AG04449 (cell line): ENCODE measurements at regions not wholly inside any gene's neighbourhood (a gene's known extent, or its start where the extent isn't known, plus 50 kb on each side); places are given as distances from the start of the nearest gene placed in this dataset.

Experiments used
- CTCF ChIA-PET: fragments of 350-600 bp; formaldehyde crosslinking; extraction: SDS; loops from one replicate; lab custom pipeline; 2021; ENCODE audit warnings: antibody characterized with exemption; lab: Yijun Ruan, JAX
- POLR2A ChIA-PET: fragments of 400-600, 350-600 bp; formaldehyde crosslinking; extraction: SDS; loops from one replicate; lab custom pipeline; 2020; ENCODE audit warnings: antibody characterized with exemption, inconsistent platforms; lab: Yijun Ruan, JAX
- DNase-seq: peaks from one replicate; pipeline ENCODE4 v3.0.0-alpha.2; 2010; ENCODE audit warnings: low read depth, low spot score
- H3K4me3 ChIP-seq: 2 replicates; pipeline ENCODE4 v1.5.1; 2011; ENCODE audit warnings: low read depth, mild to moderate bottlenecking, control low read depth, low read length
- TF ChIP-seq, protein P1 (sequence below): IDR thresholded peaks from one replicate; pipeline ENCODE4 v1.5.1; 2011; ENCODE audit warnings: mild to moderate bottlenecking, moderate library complexity, low read length, control low read depth, inconsistent platforms; ENCODE audit not compliant: insufficient read depth; ENCODE audit errors: missing control alignments

DNA sequence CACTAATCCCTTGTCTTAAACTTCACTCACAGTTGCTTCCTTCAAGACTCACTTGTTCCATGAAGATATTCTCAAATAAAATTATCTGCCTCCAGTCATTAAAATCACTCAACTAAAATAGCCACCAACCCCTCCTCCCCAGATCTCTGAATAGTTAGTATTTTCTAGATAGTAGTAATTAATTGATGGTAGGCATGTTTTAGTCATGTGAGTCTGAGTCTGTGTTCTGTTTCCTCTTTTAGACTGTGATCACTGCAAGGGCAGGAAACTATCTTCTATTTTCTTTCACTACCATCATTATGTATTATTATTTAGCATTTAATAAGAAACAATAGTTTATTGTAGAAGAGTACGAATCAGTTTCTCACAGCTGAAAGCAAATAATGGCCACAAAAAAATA, 1080.5 kb downstream of the IGSF11 start:
- no peak for DNase-seq
- TF ChIP-seq, protein P1, sequence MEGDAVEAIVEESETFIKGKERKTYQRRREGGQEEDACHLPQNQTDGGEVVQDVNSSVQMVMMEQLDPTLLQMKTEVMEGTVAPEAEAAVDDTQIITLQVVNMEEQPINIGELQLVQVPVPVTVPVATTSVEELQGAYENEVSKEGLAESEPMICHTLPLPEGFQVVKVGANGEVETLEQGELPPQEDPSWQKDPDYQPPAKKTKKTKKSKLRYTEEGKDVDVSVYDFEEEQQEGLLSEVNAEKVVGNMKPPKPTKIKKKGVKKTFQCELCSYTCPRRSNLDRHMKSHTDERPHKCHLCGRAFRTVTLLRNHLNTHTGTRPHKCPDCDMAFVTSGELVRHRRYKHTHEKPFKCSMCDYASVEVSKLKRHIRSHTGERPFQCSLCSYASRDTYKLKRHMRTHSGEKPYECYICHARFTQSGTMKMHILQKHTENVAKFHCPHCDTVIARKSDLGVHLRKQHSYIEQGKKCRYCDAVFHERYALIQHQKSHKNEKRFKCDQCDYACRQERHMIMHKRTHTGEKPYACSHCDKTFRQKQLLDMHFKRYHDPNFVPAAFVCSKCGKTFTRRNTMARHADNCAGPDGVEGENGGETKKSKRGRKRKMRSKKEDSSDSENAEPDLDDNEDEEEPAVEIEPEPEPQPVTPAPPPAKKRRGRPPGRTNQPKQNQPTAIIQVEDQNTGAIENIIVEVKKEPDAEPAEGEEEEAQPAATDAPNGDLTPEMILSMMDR, result no peak
- no peak overlapping the region for H3K4me3 ChIP-seq
- CTCF ChIA-PET, result interaction anchor here (1.1 to 1.4 kb wide), 2 partner anchors 43 to 47 kb away, joined by 3 to 4 read pairs; no protein-coding TSS in a partner anchor
- POLR2A ChIA-PET, result no interaction called here

DNA sequence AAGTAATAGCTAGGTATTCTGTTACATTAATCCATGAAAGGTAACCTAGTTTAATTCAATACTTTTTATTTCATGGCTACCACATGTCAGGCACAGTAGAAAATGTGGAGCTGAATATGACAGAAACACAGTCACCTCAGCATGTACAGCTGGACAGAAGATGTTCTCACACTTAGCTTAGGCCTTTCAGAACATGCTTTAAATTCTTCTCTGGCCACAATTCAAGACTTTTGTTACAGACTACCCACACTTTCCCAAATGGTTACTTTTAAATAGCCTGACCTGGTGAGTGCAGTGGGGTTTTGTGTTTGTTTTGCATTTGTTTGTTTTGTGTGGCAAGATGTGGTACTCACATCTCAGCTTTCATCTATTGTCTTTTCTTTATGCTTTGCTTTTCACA, 1079.5 kb downstream of the IGSF11 start:
- TF ChIP-seq, protein P1, result no peak
- POLR2A ChIA-PET, result interaction anchor here (0.7 kb wide), 1 partner anchor 12 kb away, joined by 3 read pairs; no protein-coding TSS in a partner anchor
- DNase-seq, result peak; percentile 12
- CTCF ChIA-PET, result interaction anchor here (0.6 to 1.3 kb wide), 2 partner anchors 42 to 215 kb away, joined by 3 to 5 read pairs; no protein-coding TSS in a partner anchor
- H3K4me3 ChIP-seq, result no peak overlapping the region

DNA sequence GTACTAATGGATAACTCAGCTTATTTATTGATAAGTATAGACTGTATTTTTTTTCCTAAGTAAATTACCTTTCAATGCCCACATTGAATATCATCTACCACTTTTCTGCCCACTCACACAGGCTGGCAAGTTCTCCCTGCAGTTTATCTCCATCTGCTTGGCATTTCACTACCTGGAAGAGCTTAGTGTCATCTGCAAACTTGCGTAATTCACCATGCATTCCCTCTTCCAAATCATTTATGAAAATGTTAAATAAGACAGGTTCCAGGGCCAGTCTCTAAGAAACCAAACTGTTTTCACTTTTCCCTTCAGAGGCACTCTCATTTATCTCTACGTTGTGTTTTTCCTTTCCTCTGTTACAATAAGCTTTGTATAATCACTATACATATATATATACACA, 1076.6 kb downstream of the IGSF11 start:
- no peak overlapping the region for H3K4me3 ChIP-seq
- DNase-seq, result no peak
- POLR2A ChIA-PET, result no interaction called here
- CTCF ChIA-PET, result interaction anchor here (0.7 to 1.0 kb wide), 2 partner anchors 8 to 40 kb away, joined by 3 read pairs; no protein-coding TSS in a partner anchor
- TF ChIP-seq, protein P1, result no peak

DNA sequence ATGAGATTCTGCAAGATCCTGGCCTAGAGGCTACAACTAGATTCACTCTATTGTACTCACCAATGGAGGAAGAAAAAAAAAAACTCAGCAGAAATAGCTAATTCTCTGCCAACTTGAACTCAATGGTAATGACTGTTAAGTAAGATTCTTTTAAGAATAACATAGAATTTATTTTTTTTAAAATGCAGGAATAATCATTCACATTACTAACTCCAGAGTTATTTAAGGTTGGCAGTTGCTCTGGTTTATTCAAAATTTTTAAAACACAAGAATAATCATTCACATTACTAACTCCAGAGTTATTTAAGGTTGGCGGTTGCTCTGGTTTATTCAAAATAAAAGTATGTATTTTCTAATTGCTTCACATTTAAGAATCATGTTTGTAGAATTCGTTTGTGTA, 1071.9 kb downstream of the IGSF11 start:
- DNase-seq, result peak; percentile 19
- CTCF ChIA-PET, result interaction anchor here (1.6 kb wide), 1 partner anchor 35 kb away, joined by 7 read pairs; no protein-coding TSS in a partner anchor
- TF ChIP-seq, protein P1, result no peak
- POLR2A ChIA-PET, result no interaction called here
- H3K4me3 ChIP-seq, result no peak overlapping the region

DNA sequence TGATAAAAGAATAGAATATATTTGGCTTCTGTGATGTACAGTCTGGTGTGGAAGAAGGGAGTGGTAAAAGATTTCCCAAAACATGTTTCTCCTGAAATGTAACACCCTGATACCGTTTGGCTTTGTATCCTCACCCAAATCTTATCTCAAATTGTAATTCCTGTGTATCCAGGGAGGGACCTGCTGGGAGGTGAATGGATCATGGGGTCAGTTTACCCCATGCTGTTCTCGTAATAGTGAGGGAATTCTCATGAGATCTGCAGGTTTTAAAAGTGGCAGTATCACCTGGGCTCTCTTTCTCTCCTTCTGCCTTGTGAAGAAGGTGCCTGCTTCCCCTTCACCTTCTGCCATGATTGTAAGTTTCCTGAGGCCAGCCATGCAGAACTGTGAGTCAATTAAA, 1070.8 kb downstream of the IGSF11 start:
- ChIA-PET CTCF (no interaction called here), POLR2A (no interaction called here)
- H3K4me3 ChIP-seq, result no peak overlapping the region
- TF ChIP-seq, protein P1, result no peak
- DNase-seq, result no peak

DNA sequence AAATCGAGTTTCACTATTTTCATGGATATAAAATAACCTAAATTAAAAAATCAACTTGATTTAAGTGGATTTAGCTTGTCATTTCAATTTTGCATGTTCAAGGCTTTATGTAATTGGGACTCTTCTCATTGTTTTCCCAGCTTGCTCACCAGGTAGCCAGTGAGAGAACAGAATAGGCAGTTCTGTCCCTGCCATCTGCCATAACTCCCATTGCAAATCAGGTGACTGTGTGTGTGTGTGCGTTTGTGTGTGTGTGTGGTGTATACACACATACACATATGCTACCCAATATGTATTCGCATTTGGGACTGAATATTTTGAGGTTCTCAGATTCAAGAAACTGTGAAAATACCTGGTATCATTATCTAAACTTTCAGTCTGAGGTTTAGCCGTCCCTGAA, 1069.8 kb downstream of the IGSF11 start:
- ChIA-PET CTCF (no interaction called here), POLR2A (no interaction called here)
- no peak for DNase-seq
- TF ChIP-seq, protein P1, result no peak
- no peak overlapping the region for H3K4me3 ChIP-seq
